AG09319 (cell line): ENCODE measurements at regions not wholly inside any gene's neighbourhood (a gene's known extent, or its start where the extent isn't known, plus 50 kb on each side); places are given as distances from the start of the nearest gene placed in this dataset.

ENCODE experiments used
- DNase-seq: peaks from one replicate; pipeline ENCODE4 v3.0.0-alpha.2; 2010; ENCODE audit warnings: low read depth; ENCODE audit errors: extremely low read depth
- TF ChIP-seq, protein P1 (sequence below): IDR thresholded peaks from 2 replicates; pipeline ENCODE4 v1.5.1; 2011; ENCODE audit warnings: low read depth, mild to moderate bottlenecking, inconsistent platforms, low read length, moderate library complexity

DNA sequence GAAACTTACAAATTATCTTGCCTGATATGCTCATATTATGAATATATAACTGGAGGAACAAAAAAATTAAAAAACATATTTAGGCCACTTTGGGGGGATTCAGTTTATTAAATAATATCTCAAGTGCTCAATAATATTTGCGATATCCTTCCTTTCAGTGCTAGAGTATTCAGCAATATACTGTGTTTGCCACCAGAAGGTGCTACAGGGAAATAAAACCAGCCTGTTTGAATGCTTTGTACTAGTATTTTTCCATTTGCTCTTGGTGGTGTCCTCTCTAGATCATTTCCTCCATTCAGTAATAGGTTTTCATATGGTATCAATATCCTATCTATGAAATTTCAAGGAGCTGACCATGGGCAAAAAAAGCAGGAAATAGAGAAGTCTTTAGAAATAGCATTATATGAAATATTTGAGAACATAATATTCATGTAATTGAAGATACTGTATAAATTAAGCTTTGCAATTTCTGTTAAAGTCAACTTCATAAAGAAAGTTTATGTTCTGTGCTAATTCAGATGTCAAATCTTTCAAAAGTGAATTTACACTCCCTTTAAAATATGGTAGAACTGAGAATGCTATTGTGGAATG, 106.2 kb upstream of the NAV3 start:
- no peak for DNase-seq
- TF ChIP-seq, protein P1, sequence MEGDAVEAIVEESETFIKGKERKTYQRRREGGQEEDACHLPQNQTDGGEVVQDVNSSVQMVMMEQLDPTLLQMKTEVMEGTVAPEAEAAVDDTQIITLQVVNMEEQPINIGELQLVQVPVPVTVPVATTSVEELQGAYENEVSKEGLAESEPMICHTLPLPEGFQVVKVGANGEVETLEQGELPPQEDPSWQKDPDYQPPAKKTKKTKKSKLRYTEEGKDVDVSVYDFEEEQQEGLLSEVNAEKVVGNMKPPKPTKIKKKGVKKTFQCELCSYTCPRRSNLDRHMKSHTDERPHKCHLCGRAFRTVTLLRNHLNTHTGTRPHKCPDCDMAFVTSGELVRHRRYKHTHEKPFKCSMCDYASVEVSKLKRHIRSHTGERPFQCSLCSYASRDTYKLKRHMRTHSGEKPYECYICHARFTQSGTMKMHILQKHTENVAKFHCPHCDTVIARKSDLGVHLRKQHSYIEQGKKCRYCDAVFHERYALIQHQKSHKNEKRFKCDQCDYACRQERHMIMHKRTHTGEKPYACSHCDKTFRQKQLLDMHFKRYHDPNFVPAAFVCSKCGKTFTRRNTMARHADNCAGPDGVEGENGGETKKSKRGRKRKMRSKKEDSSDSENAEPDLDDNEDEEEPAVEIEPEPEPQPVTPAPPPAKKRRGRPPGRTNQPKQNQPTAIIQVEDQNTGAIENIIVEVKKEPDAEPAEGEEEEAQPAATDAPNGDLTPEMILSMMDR = peak; percentile 65

DNA sequence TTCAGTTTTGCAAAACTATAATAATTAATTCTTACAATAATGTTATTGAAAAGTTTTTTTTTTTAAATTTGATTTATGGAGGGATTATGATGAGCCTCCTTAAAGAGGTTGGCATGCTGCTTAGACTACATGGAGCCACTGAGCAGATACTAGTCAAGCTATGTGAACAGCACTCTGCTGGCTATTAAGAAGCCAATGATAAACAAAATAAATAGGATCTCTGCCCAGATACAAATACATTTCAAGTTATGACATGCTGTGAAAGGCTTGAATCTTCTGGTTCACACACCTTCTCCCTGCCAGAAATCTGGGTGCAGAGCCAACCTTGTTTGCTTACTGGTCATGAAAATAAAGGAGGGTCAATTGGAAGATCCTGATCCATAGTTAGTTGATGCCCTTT, 107.4 kb upstream of the NAV3 start:
- TF ChIP-seq, protein P1 = no peak

DNA sequence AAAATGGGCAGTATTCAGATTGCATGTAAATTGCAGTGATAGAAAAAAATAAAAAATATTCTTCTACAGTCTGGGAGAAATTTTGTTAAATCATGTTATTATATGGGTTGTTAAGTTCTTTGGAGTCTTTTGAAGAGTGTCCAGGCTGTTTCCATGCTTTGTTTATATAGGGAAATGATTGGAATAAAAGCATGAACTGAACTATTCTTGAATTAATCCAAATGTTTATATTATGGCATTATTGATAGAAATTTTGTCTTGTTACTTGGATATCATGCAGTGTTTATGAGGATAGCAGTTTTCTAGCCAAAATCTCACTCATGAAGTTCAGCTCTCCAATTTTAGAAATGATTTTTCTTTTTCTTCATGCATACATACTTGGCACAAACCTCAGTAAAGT, 108.2 kb upstream of the NAV3 start:
- DNase-seq = no peak
- TF ChIP-seq, protein P1 = no peak

More for the DNA sequence above, 107.4 kb upstream of the NAV3 start:
- DNase-seq = no peak

DNA sequence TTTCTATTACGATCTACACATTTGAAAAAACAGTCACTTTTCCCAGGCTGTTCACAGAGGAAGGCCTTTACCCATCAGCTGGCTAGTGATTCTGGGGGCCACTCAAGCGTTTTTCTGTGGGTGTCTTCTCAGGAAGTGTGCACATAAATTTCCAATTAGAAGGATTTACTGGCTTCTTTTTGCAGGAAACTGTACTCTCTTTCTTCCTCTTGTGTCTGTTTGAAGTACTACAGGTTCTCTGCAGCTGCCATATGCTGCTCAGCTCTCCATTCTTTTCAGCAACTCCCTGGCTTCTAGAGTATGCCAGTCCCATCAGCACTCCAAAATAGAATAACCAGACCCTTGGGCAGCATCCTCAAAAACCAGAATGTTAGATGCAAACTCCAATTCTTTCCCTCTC, 110.4 kb upstream of the NAV3 start:
- no peak for DNase-seq
- TF ChIP-seq, protein P1 = peak; percentile 14

DNA sequence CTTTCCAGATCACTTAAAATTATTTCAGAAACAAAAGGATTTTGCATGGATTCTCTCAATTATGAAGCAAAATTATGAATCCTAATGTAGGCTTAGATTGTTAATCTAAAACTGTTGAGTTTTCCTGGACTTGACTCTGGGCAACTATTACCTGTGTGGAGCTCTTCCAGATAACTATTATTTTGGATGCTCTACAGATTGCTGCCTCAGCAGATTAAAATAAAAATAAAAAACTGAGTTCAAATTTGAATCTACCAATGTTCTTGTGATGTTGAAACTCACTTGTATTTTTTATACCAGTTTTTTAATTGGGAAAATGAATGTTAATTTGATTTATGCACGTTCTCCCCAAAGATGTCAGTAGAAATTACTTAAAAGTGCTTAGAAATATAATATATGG, 120.5 kb upstream of the NAV3 start:
- no peak for DNase-seq
- TF ChIP-seq, protein P1 = no peak

DNA sequence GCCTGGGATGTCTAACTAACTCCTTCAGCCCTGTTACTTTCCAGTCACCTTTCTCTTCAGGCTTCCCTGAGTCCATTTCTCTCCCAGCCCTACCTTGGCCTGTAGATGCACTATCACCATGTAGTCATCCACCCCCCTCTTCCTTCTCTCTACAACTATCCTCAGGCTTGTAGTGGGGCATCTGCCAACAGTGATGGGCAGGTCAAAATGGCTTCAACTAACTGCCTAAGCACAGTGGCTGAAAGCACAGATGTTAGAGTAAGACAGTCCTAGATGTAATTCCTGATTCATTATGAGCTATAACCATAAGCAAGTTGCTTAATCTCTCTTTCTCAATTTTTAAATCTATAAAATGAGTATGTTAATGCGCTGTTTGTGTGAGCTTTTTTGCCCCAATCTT, 133.6 kb upstream of the NAV3 start:
- TF ChIP-seq, protein P1 = no peak
- no peak for DNase-seq

DNA sequence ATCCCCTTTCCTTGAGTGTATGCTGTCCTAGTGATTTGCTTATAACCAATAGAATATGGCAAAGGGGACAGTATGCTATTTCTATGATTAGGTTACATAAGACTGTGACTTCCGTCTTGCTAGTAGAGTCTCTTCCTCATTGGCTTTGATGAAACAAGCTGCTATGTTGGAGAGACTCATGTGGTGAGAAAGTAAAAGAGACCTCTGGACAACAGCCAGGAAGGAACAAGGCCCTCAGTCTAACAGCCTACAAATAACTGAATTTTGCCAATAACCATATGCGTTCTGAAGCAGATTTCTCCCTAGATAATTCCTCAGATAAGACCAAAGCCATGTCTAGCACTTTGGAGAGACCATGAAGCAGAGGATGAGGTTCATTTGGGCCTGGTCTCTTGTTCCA, 134.5 kb upstream of the NAV3 start:
- TF ChIP-seq, protein P1 = no peak
- DNase-seq = no peak
